Non-pigmented ciliary epithelial cell (primary cell): ENCODE measurements at regions not wholly inside any gene's neighbourhood (a gene's known extent, or its start where the extent isn't known, plus 50 kb on each side); places are given as distances from the start of the nearest gene placed in this dataset.

ENCODE experiments used
- DNase-seq: peaks from one replicate; pipeline ENCODE4 v3.0.0-alpha.2; 2010; ENCODE audit warnings: low read depth

- DNase-seq: no peak
Measured at GRCh38 chr13:34553376-34553775, 388.7 kb upstream of the NBEA start.

GRCh38 chr13:34555988-34556387 lies 386.1 kb upstream of the NBEA start:
- no peak for DNase-seq

GRCh38 chr13:34561033-34561432 lies 381.0 kb upstream of the NBEA start:
- no peak for DNase-seq

GRCh38 chr13:34567597-34567996 lies 374.5 kb upstream of the NBEA start:
- no peak for DNase-seq

- DNase-seq: no peak
Measured at GRCh38 chr13:34570698-34571353, 371.2 kb upstream of the NBEA start.

- no peak for DNase-seq
Measured at GRCh38 chr13:34571716-34572115, 370.4 kb upstream of the NBEA start.

GRCh38 chr13:34577051-34577450 lies 365.0 kb upstream of the NBEA start:
- peak; percentile 14 for DNase-seq

- no peak for DNase-seq
Measured at GRCh38 chr13:34578471-34578870, 363.6 kb upstream of the NBEA start.

- DNase-seq: no peak
Measured at GRCh38 chr13:34578917-34579316, 363.2 kb upstream of the NBEA start.

GRCh38 chr13:34583181-34583580 lies 358.9 kb upstream of the NBEA start:
- DNase-seq: no peak

GRCh38 chr13:34587576-34587975 lies 354.5 kb upstream of the NBEA start:
- DNase-seq: no peak

GRCh38 chr13:34588362-34588761 lies 353.7 kb upstream of the NBEA start:
- DNase-seq: no peak

GRCh38 chr13:34589581-34589980 lies 352.5 kb upstream of the NBEA start:
- no peak for DNase-seq

GRCh38 chr13:34591129-34591528 lies 350.9 kb upstream of the NBEA start:
- no peak for DNase-seq

GRCh38 chr13:34591900-34592529 lies 350.1 kb upstream of the NBEA start:
- DNase-seq: no peak

- DNase-seq: no peak
Measured at GRCh38 chr13:34593658-34594057, 348.4 kb upstream of the NBEA start.

- DNase-seq: no peak
Measured at GRCh38 chr13:34594507-34594906, 347.6 kb upstream of the NBEA start.

- no peak for DNase-seq
Measured at GRCh38 chr13:34608331-34608730, 333.7 kb upstream of the NBEA start.

- DNase-seq: no peak
Measured at GRCh38 chr13:34611671-34612070, 330.4 kb upstream of the NBEA start.

GRCh38 chr13:34617473-34618083 lies 324.5 kb upstream of the NBEA start:
- DNase-seq: no peak

GRCh38 chr13:34618654-34619053 lies 323.4 kb upstream of the NBEA start:
- DNase-seq: no peak

- DNase-seq: no peak
Measured at GRCh38 chr13:34619326-34619725, 322.7 kb upstream of the NBEA start.

GRCh38 chr13:34620074-34620850 lies 321.8 kb upstream of the NBEA start:
- DNase-seq: no peak
